A549 (cell line): ENCODE measurements at regions not wholly inside any gene's neighbourhood (a gene's known extent, or its start where the extent isn't known, plus 50 kb on each side); places are given as distances from the start of the nearest gene placed in this dataset.

ENCODE experiments used
- BHLHE40 ChIP-seq: IDR thresholded peaks from 2 replicates; pipeline ENCODE4 v1.6.1; 2012; ENCODE audit warnings: low read depth, low read length, inconsistent platforms
- MAFK ChIP-seq: fragments of 450-650 bp; IDR thresholded peaks from 2 replicates; pipeline ENCODE4 v1.6.1; 2014; ENCODE audit not compliant: partially characterized antibody
- PHF8 ChIP-seq: fragments of 200-600 bp; sonication (generic); IDR thresholded peaks from 2 replicates; pipeline ENCODE4 v1.6.1; 2016; ENCODE audit warnings: low read depth, mild to moderate bottlenecking, antibody characterized with exemption, moderate library complexity, borderline replicate concordance
- POLR2A ChIP-seq: IDR thresholded peaks from 2 replicates; pipeline ENCODE4 v1.6.1; 2012; ENCODE audit warnings: mild to moderate bottlenecking, low read length
- POLR2AphosphoS2 ChIP-seq: conservative IDR thresholded peaks from 2 replicates; pipeline ENCODE4 v1.6.1; 2012; ENCODE audit warnings: low read length, improper control_type of control experiment, inconsistent platforms
- RAD21 ChIP-seq, 2 experiments: fragments of >200 bp in 1 of 2; sonication (Bioruptor Twin) in 1 of 2; formaldehyde crosslinking in 1 of 2; IDR thresholded peaks in 1 of 2; conservative IDR thresholded peaks in 1 of 2; 2 replicates in 1 of 2; 3 replicates in 1 of 2; pipeline ENCODE4 v1.6.1; 2012 to 2018; ENCODE audit warnings: inconsistent platforms in 1 of 2
- USF2 ChIP-seq: fragments of 450-650 bp; IDR thresholded peaks from 2 replicates; pipeline ENCODE4 v1.6.1; 2014; ENCODE audit warnings: antibody characterized with exemption
- TF ChIP-seq, protein P1 (sequence below): fragments of >200 bp; sonication (Bioruptor Twin); formaldehyde crosslinking; IDR thresholded peaks from 3 replicates; pipeline ENCODE4 v1.5.1; 2016
- TF ChIP-seq, protein P2 (sequence below): fragments of 200-600 bp; sonication (generic); IDR thresholded peaks from 2 replicates; pipeline ENCODE4 v1.6.1; 2016; ENCODE audit warnings: antibody characterized with exemption, mild to moderate bottlenecking, moderate library complexity

DNA sequence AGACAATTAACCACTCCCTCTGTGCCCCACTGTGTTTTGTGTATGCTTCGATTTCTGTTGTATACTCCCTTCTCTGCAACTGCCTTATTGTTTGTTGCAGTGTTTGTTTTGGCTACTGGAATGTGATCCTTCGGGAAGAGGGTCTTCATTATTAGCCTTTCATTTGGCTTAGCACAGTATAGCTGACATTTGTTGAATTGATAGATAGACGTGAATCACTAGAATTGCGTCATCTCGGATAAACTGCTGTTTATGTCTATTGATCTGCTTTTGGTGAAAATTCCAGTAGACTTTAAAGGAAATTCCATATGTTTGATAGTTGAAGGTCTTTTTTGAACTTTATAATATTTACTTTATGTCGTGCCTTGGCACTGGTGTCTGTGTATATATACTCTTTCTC, 189.9 kb upstream of the EYA4 start:
- no peak for TF ChIP-seq PHF8
- no peak for TF ChIP-seq USF2
- TF ChIP-seq, protein P1, sequence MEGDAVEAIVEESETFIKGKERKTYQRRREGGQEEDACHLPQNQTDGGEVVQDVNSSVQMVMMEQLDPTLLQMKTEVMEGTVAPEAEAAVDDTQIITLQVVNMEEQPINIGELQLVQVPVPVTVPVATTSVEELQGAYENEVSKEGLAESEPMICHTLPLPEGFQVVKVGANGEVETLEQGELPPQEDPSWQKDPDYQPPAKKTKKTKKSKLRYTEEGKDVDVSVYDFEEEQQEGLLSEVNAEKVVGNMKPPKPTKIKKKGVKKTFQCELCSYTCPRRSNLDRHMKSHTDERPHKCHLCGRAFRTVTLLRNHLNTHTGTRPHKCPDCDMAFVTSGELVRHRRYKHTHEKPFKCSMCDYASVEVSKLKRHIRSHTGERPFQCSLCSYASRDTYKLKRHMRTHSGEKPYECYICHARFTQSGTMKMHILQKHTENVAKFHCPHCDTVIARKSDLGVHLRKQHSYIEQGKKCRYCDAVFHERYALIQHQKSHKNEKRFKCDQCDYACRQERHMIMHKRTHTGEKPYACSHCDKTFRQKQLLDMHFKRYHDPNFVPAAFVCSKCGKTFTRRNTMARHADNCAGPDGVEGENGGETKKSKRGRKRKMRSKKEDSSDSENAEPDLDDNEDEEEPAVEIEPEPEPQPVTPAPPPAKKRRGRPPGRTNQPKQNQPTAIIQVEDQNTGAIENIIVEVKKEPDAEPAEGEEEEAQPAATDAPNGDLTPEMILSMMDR: no peak
- TF ChIP-seq POLR2A: no peak
- no peak for TF ChIP-seq BHLHE40
- TF ChIP-seq, protein P2, sequence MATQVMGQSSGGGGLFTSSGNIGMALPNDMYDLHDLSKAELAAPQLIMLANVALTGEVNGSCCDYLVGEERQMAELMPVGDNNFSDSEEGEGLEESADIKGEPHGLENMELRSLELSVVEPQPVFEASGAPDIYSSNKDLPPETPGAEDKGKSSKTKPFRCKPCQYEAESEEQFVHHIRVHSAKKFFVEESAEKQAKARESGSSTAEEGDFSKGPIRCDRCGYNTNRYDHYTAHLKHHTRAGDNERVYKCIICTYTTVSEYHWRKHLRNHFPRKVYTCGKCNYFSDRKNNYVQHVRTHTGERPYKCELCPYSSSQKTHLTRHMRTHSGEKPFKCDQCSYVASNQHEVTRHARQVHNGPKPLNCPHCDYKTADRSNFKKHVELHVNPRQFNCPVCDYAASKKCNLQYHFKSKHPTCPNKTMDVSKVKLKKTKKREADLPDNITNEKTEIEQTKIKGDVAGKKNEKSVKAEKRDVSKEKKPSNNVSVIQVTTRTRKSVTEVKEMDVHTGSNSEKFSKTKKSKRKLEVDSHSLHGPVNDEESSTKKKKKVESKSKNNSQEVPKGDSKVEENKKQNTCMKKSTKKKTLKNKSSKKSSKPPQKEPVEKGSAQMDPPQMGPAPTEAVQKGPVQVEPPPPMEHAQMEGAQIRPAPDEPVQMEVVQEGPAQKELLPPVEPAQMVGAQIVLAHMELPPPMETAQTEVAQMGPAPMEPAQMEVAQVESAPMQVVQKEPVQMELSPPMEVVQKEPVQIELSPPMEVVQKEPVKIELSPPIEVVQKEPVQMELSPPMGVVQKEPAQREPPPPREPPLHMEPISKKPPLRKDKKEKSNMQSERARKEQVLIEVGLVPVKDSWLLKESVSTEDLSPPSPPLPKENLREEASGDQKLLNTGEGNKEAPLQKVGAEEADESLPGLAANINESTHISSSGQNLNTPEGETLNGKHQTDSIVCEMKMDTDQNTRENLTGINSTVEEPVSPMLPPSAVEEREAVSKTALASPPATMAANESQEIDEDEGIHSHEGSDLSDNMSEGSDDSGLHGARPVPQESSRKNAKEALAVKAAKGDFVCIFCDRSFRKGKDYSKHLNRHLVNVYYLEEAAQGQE: no peak
- TF ChIP-seq POLR2AphosphoS2: no peak
- no peak for TF ChIP-seq MAFK
- TF ChIP-seq RAD21 (conservative IDR thresholded peaks at IDR 0.05 in 1 of 2, IDR thresholded peaks at IDR 0.05 in 1 of 2): no peak
